Lower leg skin (tissue), 3 donors: ENCODE measurements at regions not wholly inside any gene's neighbourhood (a gene's known extent, or its start where the extent isn't known, plus 50 kb on each side); places are given as distances from the start of the nearest gene placed in this dataset.

Experiments used
- CTCF ChIP-seq, 3 donors: fragments of 450-650 bp; IDR thresholded peaks; one replicate each; pipeline ENCODE4 v1.5.1; 2016; ENCODE audit warnings: antibody characterized with exemption in 3 of 3, mild to moderate bottlenecking in 3 of 3, moderate library complexity in 2 of 3
- POLR2A ChIP-seq, 2 donors: fragments of 450-650 bp; IDR thresholded peaks; one replicate each; pipeline ENCODE4 v1.6.1; 2016 to 2017; ENCODE audit warnings: antibody characterized with exemption in 2 of 2, mild to moderate bottlenecking in 1 of 2, moderate library complexity in 1 of 2

- TF ChIP-seq POLR2A (IDR thresholded peaks at IDR 0.05) = no peak
- no peak for TF ChIP-seq CTCF (IDR thresholded peaks at IDR 0.05)
These were observed 339.1 kb upstream of the API5 start for GRCh38 chr11:42972741-42973140.
